ENCODE measurements at regions not wholly inside any gene's neighbourhood (a gene's known extent, or its start where the extent isn't known, plus 50 kb on each side); places are given as distances from the start of the nearest gene placed in this dataset.

- TF ChIP-seq CTCF (IDR thresholded peaks at IDR 0.05), result no peak
- Histone ChIP-seq H3K27ac (no peak overlapping the region), H3K4me1 (peaks cover 32% of the 10 kb centered on the region), H3K4me3 (no peak overlapping the region), H3K27me3 (no peaks in the 10 kb centered on the region), H3K9me3 (no peaks in the 10 kb centered on the region), H3K36me3 (peaks cover 56% of the 10 kb centered on the region)
- peak; percentile 25 for ATAC-seq
- DNase-seq, result no peak
- intact Hi-C loops (cut with DNase I), result no loop called here
Observed at GRCh38 chr7:130963339-130963738, 229.3 kb upstream of the KLF14 start.

- ATAC-seq (no peak), DNase-seq (no peak)
- intact Hi-C loops (cut with DNase I), result no loop called here
- no peak for TF ChIP-seq CTCF (IDR thresholded peaks at IDR 0.05)
- Histone ChIP-seq H3K27ac (no peak overlapping the region), H3K4me1 (peaks cover 35% of the 10 kb centered on the region), H3K9me3 (no peaks in the 10 kb centered on the region), H3K36me3 (peaks cover 47% of the 10 kb centered on the region), H3K27me3 (no peaks in the 10 kb centered on the region), H3K4me3 (no peak overlapping the region)
Observed at GRCh38 chr7:130965515-130965914, 231.5 kb upstream of the KLF14 start.

DNA sequence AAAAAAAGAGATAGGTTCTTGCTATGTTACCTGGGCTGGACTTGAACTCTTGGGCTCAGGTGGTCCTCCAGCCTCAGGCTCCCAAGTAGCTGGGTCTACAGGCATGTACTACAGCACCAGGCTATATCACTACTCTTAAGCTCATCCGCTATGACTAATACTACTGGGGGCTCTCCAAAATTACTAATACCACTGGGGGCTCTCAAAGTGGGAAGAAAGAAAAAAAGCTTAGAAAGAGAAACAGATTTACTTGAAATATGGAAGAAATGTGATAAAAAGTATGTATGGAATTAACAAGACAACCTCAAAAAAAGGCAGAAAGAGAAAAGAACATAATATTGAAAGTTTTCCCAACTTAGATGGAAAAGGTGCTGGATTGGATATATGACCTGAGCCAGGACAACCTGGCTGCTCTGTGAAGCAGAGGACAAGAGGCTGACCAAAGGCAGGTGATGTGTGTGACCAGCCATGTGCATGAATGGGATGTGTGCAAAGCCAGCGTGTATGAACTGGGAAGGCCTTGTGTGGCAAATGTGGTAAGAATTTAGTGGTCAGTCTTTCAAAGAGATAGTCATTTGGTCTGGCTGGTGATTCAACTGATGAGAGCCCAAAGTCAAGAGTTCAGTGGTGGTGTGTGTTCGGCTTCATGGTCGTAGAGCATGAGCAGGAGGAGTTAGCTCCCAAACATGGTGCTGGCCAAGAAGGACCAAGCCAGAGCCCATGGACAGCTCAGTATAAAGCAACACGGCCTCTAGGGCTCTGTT, 232.4 kb upstream of the KLF14 start:
- Histone ChIP-seq H3K9me3 (no peaks in the 10 kb centered on the region), H3K4me1 (peaks cover 27% of the 10 kb centered on the region), H3K27ac (no peak overlapping the region), H3K36me3 (peaks cover 42% of the 10 kb centered on the region), H3K4me3 (no peak overlapping the region), H3K27me3 (no peaks in the 10 kb centered on the region)
- ATAC-seq (no peak), DNase-seq (no peak)
- no peak for TF ChIP-seq CTCF (IDR thresholded peaks at IDR 0.05)
- intact Hi-C loops (cut with DNase I), result no loop called here

DNA sequence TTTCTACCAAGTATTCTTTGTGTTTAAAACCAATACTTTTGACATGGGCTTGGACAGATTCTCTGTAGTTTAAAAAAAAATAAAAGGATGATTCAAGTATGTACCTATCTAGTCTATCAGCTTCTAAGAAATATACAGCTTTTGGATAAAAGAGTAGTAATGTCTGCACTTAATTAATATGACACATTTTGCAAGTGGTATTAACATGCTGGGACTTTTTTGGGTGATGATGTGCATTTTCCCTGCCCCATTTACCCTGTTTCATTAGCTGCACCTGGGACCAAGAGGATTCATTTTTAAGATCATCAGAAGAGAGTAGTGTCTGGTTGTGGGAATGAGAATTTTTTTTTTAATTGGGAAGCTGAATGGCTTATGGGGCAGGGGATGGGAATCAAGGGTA, 236.2 kb upstream of the KLF14 start:
- H3K4me1 ChIP-seq, result peaks cover 9% of the 10 kb centered on the region
- H3K27ac ChIP-seq, result no peak overlapping the region
- H3K27me3 ChIP-seq, result no peaks in the 10 kb centered on the region
- no peaks in the 10 kb centered on the region for H3K9me3 ChIP-seq
- peaks cover 26% of the 10 kb centered on the region for H3K36me3 ChIP-seq
- TF ChIP-seq CTCF (IDR thresholded peaks at IDR 0.05), result no peak
- ATAC-seq (no peak), DNase-seq (no peak)
- intact Hi-C loops (cut with DNase I), result no loop called here
- H3K4me3 ChIP-seq, result no peak overlapping the region

DNA sequence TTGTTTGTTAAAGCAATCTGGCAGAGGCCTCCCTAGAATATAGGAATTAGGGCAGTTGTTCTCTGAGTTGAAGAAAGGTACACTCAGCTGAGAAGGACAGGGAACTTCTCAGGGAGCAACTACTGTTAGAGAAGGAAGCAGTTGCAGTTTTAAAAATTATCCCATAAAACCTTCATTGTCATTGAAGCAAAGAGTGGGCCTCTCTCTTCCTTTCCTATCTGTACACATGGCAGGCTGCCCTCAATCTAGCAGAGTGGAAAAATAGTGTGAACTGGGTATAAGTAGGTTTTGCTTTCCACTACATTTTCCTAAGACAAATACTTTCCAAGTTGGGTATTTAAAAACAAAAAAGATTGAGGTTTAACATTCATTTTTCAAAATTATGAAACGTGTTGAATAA, 236.7 kb upstream of the KLF14 start:
- ATAC-seq (no peak), DNase-seq (no peak)
- Histone ChIP-seq H3K4me3 (no peak overlapping the region), H3K4me1 (peaks cover 9% of the 10 kb centered on the region), H3K27me3 (no peaks in the 10 kb centered on the region), H3K27ac (no peak overlapping the region), H3K36me3 (peaks cover 27% of the 10 kb centered on the region), H3K9me3 (no peaks in the 10 kb centered on the region)
- intact Hi-C loops (cut with DNase I), result no loop called here
- no peak for TF ChIP-seq CTCF (IDR thresholded peaks at IDR 0.05)

DNA sequence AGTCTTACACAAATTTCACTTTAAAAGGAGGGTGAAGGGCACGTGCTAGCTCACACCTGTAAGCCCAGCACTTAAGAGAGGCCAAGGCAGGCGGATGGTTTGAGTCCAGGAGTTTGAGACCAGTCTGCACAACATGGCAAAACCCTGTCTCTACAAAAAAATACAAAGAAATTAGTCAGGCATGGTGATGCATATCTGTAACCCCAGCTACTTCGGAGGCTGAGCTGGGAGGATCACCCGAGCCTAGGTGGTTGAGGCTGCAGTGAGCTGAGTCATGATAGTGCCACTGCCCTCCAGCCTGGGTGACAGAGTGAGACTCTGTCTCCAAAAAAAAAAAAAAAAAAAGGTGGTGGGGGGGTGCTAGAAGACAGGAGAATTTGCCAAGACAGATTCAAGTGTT, 237.3 kb upstream of the KLF14 start:
- no peak for TF ChIP-seq CTCF (IDR thresholded peaks at IDR 0.05)
- Histone ChIP-seq H3K4me1 (peaks cover 9% of the 10 kb centered on the region), H3K36me3 (peaks cover 25% of the 10 kb centered on the region), H3K27ac (no peak overlapping the region), H3K9me3 (no peaks in the 10 kb centered on the region), H3K4me3 (no peak overlapping the region), H3K27me3 (no peaks in the 10 kb centered on the region)
- intact Hi-C loops (cut with DNase I), result no loop called here
- ATAC-seq (no peak), DNase-seq (no peak)
